ENCODE measurements at regions not wholly inside any gene's neighbourhood (a gene's known extent, or its start where the extent isn't known, plus 50 kb on each side); places are given as distances from the start of the nearest gene placed in this dataset.

GRCh38 chr21:14754682-14755081, 208.6 kb upstream of the SAMSN1 start:
- in situ Hi-C loops (cut with MboI) (no loop called here), intact Hi-C loops (cut with micrococcal nuclease; ENCODE audit: unreplicated experiment) (no loop called here)
- no peaks in the 10 kb centered on the region for H3K27me3 ChIP-seq (replicated peaks in 1 of 2; ENCODE audit: control insufficient read depth in 2 of 2, insufficient read depth in 2 of 2, low read length in 1 of 2)
- DNase-seq (ENCODE audit: low read depth, low spot score), result no peak
- H3K4me3 ChIP-seq, result no peak overlapping the region
- CTCF ChIA-PET, result interaction anchor here (2.0 kb wide), 1 partner anchor 17 kb away, joined by 5 read pairs; no protein-coding TSS in a partner anchor
- H3K27ac ChIP-seq (ENCODE audit: control insufficient read depth, insufficient read depth), result no peak overlapping the region
- WGBS (ENCODE audit: insufficient coverage, insufficient replicate concordance, low lambda C conversion rate, missing lambda C conversion rate), result 19% methylated on average over 2 of the region's 2 CpGs
- ATAC-seq, result no peak
- BruUV-seq (replicated peaks), result no TSS peak
- H3K36me3 ChIP-seq (ENCODE audit: control insufficient read depth in 2 of 2, insufficient read depth in 2 of 2, low read length in 1 of 2), result no peaks in the 10 kb centered on the region
- H2AFZ ChIP-seq (ENCODE audit: control insufficient read depth, low read depth, low read length), result no peak overlapping the region
- H3K4me2 ChIP-seq (ENCODE audit: control insufficient read depth, insufficient read depth), result no peak overlapping the region
- FAIRE-seq, result no peak
- H3K9me3 ChIP-seq (replicated peaks; ENCODE audit: control insufficient read depth, insufficient read depth, low read length), result no peaks in the 10 kb centered on the region; the same call in 1 of the 3 replicates
- SMC1A ChIA-PET (ENCODE audit: uncharacterized antibody, unreplicated experiment), result interaction anchor here (1.7 kb wide), 1 partner anchor 18 kb away, joined by 6 read pairs; no protein-coding TSS in a partner anchor
- POLR2A ChIA-PET, result no interaction called here
- H3K4me1 ChIP-seq (ENCODE audit: control insufficient read depth, insufficient read depth, low read length), result 0 out of 2 replicates have a peak, but pooled peaks cover 3% of the 10 kb centered on the region
- H3K79me2 ChIP-seq (ENCODE audit: control insufficient read depth, insufficient read depth, low read length), result no peaks in the 10 kb centered on the region
- no peak for TF ChIP-seq SRF (IDR thresholded peaks at IDR 0.05; ENCODE audit: low read depth in 2 of 2, low read length in 2 of 2)
- no peak for TF ChIP-seq POLR2A (IDR thresholded peaks at IDR 0.05; ENCODE audit: low read depth, low read length)
- TF ChIP-seq PKNOX1 (IDR thresholded peaks at IDR 0.05), result no peak
- no peak for TF ChIP-seq TARDBP (IDR thresholded peaks at IDR 0.05; ENCODE audit: borderline replicate concordance)
- TF ChIP-seq KDM1A (IDR thresholded peaks at IDR 0.05; ENCODE audit: borderline replicate concordance), result no peak
- TF ChIP-seq GABPA (IDR thresholded peaks at IDR 0.05; ENCODE audit: low read depth), result no peak
- TF ChIP-seq RB1 (IDR thresholded peaks at IDR 0.05; ENCODE audit: borderline replicate concordance), result no peak
- TF ChIP-seq MTA2 (IDR thresholded peaks at IDR 0.05; ENCODE audit: low read depth), result no peak
- TF ChIP-seq RAD21 (IDR thresholded peaks at IDR 0.05; ENCODE audit: insufficient read depth, low read depth, low read length), result no peak
- TF ChIP-seq ZBTB4 (CRISPR knock-in tag; IDR thresholded peaks at IDR 0.05), result no peak
- TF ChIP-seq NR2C1 (IDR thresholded peaks at IDR 0.05), result no peak
- TF ChIP-seq MLLT1 (IDR thresholded peaks at IDR 0.05), result no peak
- no peak for TF ChIP-seq BMI1 (IDR thresholded peaks at IDR 0.05; ENCODE audit: borderline replicate concordance)
- TF ChIP-seq BHLHE40 (IDR thresholded peaks at IDR 0.05; ENCODE audit: borderline replicate concordance in 1 of 2, low read depth in 2 of 2, low read length in 1 of 2), result no peak
- no peak for TF ChIP-seq FOXK2 (IDR thresholded peaks at IDR 0.05)
- TF ChIP-seq SIN3A (IDR thresholded peaks at IDR 0.05; ENCODE audit: low read depth, low read length), result no peak
- no peaks in the 10 kb centered on the region for H4K20me1 ChIP-seq (ENCODE audit: control insufficient read depth, insufficient read depth)
- no peak overlapping the region for H3K9ac ChIP-seq (ENCODE audit: control insufficient read depth, insufficient read depth, low read length)
- RAD21 ChIA-PET (ENCODE audit: unreplicated experiment), result interaction anchor here (1.2 to 1.6 kb wide), 2 partner anchors 9 to 22 kb away, joined by 3 to 4 read pairs; no protein-coding TSS in a partner anchor
